Activated naive CD4-positive, alpha-beta T cell treated with Interleukin-2 at 50 U/mL for 16 hours (primary cell): ENCODE measurements at regions not wholly inside any gene's neighbourhood (a gene's known extent, or its start where the extent isn't known, plus 50 kb on each side); places are given as distances from the start of the nearest gene placed in this dataset.
A peak's percentile ranks its signal among the peaks of the same experiment; 100 is the strongest.

Source experiments
- DNase-seq: peaks from one replicate; pipeline ENCODE4 v3.0.0-alpha.2; 2020

DNA sequence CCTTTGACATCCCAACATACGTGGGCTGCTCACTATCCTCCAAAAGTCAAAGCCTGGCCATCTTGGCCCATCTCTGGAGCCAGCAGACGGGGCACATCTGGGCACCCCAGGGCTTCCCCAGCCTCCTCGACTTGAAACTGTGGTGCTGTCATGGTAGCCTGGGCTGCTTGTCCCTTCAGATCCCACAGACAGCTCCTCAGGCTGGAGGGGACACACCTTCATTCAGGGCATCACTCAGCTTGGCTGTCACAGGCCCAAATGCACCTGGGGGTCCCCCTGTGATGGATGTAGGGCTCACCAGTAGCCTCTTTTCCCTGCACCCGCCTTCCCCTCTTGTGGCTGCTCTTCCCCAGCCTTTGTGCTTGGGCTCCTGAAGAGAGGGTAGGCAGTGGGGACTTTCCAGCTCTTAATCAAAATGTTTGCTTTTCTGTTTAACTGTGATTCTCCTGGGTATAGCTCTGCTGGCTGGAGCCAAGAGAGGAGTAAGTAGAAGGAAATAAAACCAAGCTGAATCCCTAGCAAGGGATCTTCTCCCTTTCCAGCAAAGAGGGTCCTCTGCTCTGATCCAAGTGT, 92.3 kb downstream of the GYPC start:
- no peak for DNase-seq

- no peak for DNase-seq
These were observed 93.1 kb downstream of the GYPC start for GRCh38 chr2:126748929-126749518.

- DNase-seq = no peak
These were observed 93.6 kb downstream of the GYPC start for GRCh38 chr2:126749537-126749936.

DNA sequence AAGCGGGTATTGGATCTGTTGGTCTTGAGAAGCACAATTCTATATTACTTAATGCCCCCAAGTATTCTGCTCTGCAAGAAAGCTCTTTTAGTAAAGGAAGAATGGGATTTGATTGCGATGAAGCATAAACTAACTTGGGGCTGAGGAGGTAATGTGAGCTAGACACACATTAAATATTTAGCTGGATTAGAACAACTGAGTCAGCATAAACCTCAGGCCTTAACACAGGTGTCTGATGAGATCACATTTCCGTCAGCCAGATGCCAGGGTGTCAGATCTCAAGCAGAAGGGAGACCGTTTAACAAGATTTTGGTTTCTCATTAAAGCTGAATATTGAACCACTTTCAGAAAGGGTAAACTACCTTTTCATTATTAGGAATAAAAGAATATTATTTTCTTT, 94.5 kb downstream of the GYPC start:
- no peak for DNase-seq

- no peak for DNase-seq
These were observed 95.5 kb downstream of the GYPC start for GRCh38 chr2:126751477-126751876.

DNA sequence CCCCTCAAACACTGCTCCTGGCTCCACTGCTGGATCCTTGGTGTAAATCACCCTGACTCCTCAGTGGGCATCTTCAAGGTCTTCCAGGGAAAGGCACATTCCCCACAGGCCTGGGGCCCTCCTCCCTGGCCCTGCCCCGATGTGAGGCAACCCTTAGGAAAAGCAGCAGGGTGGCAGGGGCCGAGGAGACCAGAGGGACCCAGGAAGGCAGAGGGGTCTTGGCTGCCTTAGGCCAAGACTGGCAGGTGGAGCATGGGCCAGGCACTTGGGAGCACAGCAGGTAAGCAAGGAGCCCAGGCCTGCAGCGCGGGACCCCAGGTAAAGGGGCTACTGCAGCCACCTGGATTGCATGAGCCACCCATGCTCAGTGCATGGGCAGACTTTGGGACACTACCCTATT, 96.9 kb downstream of the GYPC start:
- no peak for DNase-seq

DNA sequence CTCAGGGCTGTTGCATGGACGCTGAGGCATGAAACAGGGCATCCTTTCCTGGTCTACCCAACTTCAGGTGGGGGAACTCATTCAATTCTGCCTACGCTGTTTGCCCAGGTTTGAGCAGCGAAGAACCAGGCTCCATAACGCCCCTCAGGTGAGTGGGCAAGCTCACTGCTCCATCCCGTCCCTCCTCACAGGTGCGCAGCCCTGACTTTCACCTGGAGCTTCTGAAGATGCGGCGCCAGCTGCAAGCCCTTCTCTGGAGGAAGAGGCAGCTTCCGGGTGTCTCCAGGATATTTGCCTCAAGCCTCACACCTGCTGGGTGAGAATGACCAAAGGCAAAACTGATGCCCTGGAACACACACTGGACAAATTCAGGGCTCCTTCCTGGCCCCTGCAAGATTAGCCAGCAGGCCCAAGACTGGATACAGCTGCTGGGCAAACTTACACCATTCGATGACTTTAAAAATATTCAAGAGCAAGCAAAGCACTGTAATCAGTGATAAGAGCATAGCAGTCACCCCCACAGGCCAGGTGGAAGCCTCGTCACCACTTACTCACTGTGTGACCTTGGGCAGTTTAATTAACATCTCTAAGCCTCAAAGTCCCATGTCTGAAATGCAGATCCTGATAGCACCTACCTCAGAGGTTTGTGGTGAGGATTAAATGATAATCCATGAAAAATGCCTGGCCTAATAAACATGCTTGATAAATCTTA, 97.7 kb downstream of the GYPC start:
- DNase-seq = no peak

DNA sequence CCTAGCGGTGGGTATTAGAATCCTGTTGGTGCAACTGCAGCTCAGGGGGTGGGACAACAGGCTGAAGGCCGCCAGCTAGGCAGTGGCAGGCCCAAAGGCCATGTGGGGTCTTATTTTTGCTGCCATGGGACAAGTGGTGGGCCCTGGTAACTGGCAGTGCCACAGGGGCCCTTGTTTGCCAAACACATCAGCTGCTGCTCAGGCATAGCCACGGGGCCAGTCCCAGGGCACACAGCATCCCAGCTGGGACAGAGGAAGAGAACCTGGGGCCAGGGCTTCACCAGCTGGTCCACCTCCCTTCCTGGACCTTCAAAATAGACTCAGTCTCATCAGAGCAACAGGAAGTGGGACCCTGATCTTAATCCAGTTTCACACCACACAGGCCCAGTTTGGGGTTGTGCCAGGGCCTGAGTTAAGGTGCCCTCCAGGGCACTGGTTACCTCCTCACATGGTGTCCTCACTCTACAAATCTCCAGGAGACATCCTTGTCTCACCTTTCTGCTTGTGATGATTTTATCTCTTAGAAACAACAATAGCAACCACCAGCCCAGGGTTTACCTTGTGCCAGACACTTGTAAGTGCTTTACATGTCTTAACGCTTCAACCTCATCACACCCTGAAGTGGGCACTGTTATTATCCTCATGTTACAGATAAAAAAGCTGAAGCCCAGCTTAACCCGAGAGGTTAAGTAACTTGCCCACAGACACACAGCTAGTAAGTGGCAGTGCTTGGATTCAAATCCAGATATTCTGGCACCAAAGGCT, 98.5 kb downstream of the GYPC start:
- DNase-seq = no peak

DNA sequence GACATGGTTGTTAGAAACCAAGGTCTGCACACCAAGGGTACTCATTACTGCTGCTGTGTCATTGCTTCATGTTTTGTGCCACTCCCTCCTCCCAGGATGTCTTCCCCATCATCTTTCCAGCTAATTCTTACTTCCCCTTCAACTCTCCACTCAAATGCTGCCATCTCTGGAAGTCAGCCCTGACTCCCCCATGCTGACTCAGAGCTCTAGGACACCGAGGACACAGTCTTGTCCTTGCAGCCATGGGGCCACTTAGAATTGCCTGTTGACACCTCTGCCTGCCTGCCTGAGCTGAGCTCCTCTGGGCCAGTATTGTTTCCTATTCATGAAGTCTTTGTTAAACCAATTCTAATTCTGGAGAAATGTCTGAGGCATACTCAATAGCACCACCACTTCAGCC, 100.2 kb downstream of the GYPC start:
- no peak for DNase-seq

DNA sequence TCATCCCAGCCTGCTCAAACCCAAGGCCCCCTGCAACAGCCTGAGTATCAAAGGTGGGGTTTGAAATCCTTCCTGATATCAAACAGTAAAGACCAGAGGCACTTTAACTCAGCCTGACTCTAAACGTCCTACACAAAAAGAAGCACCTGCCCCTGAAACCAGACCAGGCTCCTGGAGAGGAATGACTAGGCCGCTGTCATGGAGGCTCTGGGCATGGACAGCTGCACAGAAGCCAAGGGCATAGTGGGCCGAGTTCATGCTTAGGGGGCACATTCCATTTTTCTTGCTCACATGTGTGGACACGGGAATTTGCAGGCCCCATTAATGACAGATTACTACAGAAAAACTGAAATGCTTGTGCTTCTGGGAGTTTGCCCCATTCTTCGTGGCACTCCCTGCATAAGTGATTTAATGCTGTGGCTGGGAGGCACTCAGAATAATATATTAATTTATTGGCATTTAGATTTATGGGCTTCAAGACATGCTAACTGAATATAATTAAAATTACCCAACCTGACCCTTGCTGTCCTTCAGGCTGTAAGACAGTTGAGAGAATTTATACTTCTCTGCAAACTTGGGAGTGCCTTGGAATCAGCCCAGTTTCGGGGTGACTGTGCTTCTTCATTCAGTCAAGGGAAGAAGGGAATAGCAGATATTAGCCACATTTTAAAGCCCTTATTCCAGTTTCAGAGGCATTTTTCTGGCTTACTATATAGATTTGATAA, 105.5 kb downstream of the GYPC start:
- DNase-seq = no peak

- peak; percentile 33 for DNase-seq
These were observed 106.3 kb downstream of the GYPC start for GRCh38 chr2:126761981-126762878.

DNA sequence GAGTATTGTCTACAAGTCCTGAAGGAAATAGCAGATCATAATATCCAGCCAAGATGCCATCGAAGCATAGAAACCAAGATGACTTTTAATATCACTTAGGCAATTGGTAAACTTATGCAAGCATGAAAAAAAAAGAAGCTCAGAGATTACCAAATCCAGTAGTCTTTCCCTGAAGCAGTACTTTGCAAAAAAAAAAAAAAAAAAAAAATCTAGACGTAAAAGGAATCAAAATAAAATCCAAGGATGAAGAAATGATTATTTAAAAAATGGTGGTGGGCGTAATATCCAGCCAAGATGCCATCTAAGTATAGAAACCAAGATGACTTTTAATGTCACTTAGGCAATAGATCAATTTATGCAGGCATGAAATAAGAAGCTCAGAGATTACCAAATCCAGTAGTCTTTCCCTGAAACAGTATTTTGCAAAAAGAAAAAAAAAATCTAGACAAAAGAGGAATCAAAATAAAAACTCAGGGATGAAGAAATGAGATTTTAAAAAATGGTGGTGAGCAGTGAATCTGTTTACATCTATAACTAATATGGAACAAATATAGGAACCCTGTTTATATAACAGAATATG, 108.8 kb downstream of the GYPC start:
- DNase-seq = no peak

GRCh38 chr2:126765395-126765794, 109.4 kb downstream of the GYPC start:
- DNase-seq = no peak

- no peak for DNase-seq
These were observed 110.5 kb downstream of the GYPC start for GRCh38 chr2:126766295-126766968.

DNA sequence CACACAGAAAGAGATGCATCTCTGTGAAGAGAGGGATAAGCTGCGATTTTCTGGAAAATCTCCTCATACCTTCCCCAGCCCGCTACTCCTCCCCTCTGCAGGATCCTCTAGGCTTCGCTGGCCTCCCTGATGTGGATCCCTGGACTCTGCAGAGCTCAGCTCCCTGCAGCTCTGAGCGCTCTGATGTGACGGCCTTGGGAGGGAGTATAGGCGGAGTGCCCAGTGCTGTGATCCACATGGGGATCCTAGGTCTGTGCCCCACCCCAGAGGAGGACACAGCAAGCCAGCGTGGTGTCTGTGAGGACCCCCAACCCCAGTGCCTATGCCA, 111.0 kb downstream of the GYPC start:
- DNase-seq = no peak

DNA sequence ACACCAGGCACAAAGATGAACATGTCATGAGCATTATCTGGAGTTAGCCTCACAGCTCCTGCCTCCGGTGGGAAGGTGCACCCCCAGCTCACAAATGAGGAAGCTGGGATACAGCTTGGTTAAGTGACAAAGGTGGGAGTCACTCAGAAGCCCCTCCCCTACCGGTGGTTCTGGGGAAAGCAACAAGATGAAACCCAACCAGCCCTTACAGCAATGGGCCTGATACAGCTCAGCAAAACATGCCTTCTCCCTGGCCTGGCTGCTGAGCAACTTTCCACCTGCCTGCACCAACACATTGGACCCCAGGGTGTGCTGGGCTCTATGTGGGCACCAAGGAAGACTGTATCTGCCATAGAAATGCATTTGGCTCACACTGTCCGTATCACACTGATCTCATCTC, 113.2 kb downstream of the GYPC start:
- DNase-seq = no peak

GRCh38 chr2:126770466-126770865, 114.5 kb downstream of the GYPC start:
- no peak for DNase-seq

- no peak for DNase-seq
These were observed 115.1 kb downstream of the GYPC start for GRCh38 chr2:126771094-126771493.

GRCh38 chr2:126771501-126772195, 115.7 kb downstream of the GYPC start:
- DNase-seq = no peak

GRCh38 chr2:126774290-126774689, 118.3 kb downstream of the GYPC start:
- DNase-seq = no peak

DNA sequence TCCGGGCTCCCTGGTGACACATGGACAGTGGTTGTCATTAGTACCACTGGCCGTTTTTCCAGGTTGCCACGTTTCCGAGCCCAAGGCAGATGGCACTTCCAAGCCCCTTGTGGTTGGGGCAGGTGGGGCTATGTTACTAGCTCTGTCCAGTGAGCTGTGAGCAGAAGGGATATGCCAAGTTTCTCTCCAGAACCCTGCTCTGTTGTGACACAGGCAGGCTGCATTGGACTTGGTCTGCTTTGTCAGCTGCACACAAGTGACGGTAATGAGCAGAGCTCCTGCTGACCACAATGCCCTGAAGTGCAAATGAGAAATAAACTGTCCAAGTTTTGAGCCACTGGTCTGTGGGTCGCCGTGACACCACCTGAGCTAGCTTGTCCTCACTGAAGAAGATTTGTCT, 118.8 kb downstream of the GYPC start:
- DNase-seq = no peak
